ENCODE measurements at regions not wholly inside any gene's neighbourhood (a gene's known extent, or its start where the extent isn't known, plus 50 kb on each side); places are given as distances from the start of the nearest gene placed in this dataset.
"Not testable (repeated sequence)": the region's sequence is repeated elsewhere in the genome, so short reads cannot be mapped to it uniquely, and the experiment has no call there.

DNA sequence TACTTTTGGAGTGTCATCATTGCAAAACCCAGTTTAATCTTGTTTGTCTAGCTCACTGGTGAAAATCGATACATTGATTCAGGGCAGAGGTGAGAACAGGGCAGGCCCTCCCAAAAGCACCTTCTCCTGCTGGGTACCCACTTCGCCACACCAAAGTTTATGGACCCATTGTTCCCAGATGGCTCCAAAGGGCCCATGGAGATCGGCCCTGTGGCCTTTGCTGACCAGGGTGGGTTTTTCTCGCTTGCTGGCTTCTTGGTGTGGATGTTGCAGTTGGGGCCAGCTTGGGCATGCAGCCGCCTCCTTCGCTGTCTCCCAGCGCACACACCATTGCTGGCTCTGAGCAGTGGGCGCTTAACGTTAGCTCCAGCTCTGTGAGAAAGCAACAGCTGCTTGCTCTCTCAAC is 178.1 kb upstream of the PDE10A start:
- H3K4me1 ChIP-seq (ENCODE audit: control insufficient read depth in 2 of 2, insufficient read depth in 2 of 2, low read length in 2 of 2), result no peaks in the 10 kb centered on the region
- TF ChIP-seq EZH2 (IDR thresholded peaks at IDR 0.05; ENCODE audit: borderline replicate concordance, insufficient read depth, low read depth, low read length, poor library complexity, severe bottlenecking), result no peak
- TF ChIP-seq, protein P1, sequence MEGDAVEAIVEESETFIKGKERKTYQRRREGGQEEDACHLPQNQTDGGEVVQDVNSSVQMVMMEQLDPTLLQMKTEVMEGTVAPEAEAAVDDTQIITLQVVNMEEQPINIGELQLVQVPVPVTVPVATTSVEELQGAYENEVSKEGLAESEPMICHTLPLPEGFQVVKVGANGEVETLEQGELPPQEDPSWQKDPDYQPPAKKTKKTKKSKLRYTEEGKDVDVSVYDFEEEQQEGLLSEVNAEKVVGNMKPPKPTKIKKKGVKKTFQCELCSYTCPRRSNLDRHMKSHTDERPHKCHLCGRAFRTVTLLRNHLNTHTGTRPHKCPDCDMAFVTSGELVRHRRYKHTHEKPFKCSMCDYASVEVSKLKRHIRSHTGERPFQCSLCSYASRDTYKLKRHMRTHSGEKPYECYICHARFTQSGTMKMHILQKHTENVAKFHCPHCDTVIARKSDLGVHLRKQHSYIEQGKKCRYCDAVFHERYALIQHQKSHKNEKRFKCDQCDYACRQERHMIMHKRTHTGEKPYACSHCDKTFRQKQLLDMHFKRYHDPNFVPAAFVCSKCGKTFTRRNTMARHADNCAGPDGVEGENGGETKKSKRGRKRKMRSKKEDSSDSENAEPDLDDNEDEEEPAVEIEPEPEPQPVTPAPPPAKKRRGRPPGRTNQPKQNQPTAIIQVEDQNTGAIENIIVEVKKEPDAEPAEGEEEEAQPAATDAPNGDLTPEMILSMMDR (IDR thresholded peaks at IDR 0.05), result no peak
- no peak overlapping the region for H3K4me3 ChIP-seq (ENCODE audit: control extremely low read depth in 1 of 5, extremely low read depth in 1 of 5, insufficient read depth in 1 of 5, low read depth in 2 of 5, low read length in 4 of 5)
- H3K27ac ChIP-seq (ENCODE audit: low read length in 2 of 2), result no peak overlapping the region
- intact Hi-C loops (cut with micrococcal nuclease), result no loop called here
- ChIA-PET POLR2A (no interaction called here), CTCF (interaction anchor here (1.2 kb wide), 1 partner anchor 9 kb away, joined by 7 read pairs; no protein-coding TSS in a partner anchor)
- H4K20me1 ChIP-seq (ENCODE audit: control insufficient read depth, insufficient read depth, low read length, poor library complexity, severe bottlenecking), result no peaks in the 10 kb centered on the region
- H2AFZ ChIP-seq (ENCODE audit: insufficient read depth, low read depth, low read length, poor library complexity, severe bottlenecking), result no peak overlapping the region
- Mint-ChIP-seq H3K9me3 (ENCODE audit: insufficient read depth) (no peaks in the 10 kb centered on the region), H3K4me3 (no peak overlapping the region), H3K27ac (no peak overlapping the region), H3K27me3 (peaks cover 31% of the 10 kb centered on the region), H3K4me1 (no peaks in the 10 kb centered on the region)
- no peaks in the 10 kb centered on the region for H3K79me2 ChIP-seq (ENCODE audit: control insufficient read depth, insufficient read depth, low read length)
- DNase-seq, result no peak
- H3K27me3 ChIP-seq (replicated peaks in 1 of 4; ENCODE audit: control extremely low read depth in 1 of 4, control insufficient read depth in 3 of 4, insufficient read depth in 4 of 4, low read length in 3 of 4), result peaks cover 0 to 15% (median 6%) of the 10 kb centered on the region in 4 experiments
- H3K9ac ChIP-seq (ENCODE audit: low read length), result no peak overlapping the region
- H3K36me3 ChIP-seq (replicated peaks in 1 of 2; ENCODE audit: control extremely low read depth in 1 of 2, control insufficient read depth in 1 of 2, extremely low read depth in 1 of 2, insufficient read depth in 2 of 2, low read length in 1 of 2), result no peaks in the 10 kb centered on the region
- no peak overlapping the region for H3K4me2 ChIP-seq (replicated peaks; ENCODE audit: low read depth, low read length, poor library complexity, severe bottlenecking)
- ATAC-seq (ENCODE audit: low read depth), result no peak
- peaks cover 0 to 8% (median 0%) of the 10 kb centered on the region in 3 donors for H3K9me3 ChIP-seq (ENCODE audit: control extremely low read depth in 1 of 3, control insufficient read depth in 2 of 3, insufficient read depth in 1 of 3, low read length in 2 of 3)
- 87% methylated on average over 9 of the region's 9 CpGs for WGBS (ENCODE audit: insufficient coverage)

DNA sequence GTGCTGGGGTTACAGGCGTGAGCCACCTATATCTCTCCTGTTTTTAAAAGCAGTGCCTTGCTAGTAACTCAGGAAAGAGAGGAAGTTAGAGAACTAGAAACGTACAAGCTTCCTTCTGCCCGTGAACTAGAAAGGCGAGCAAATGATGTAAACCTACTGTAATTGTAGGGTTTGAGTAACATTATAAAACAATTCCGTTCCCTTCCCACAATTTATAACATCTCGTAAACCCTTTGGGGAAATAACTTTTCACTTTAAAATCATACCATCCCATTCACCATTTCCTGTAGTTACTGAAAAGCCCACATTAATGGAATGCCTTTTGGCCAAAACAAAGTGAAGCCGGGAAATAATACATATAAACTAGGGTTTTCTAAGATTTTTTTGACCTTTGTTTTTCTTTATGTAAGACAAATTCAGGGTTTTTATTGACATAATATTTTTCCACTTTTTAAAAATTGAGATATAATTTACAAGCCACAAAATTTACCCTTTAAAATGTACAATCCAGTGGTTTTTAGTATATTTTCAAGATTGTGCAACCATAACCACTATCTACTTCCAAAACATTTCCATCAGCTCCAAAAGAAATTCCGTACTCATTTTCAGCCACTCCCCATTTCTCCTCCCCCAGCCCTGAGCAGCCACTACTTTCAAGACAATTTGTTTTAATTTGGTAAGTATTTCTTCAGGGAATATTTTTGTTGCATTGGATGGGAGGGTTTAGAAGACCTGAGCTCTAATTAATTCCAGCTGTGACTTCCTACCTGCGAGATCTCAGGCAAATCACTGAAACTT is 175.1 kb upstream of the PDE10A start:
- Mint-ChIP-seq H3K27ac (no peak overlapping the region), H3K9me3 (ENCODE audit: insufficient read depth) (no peaks in the 10 kb centered on the region), H3K4me1 (no peaks in the 10 kb centered on the region), H3K4me3 (no peak overlapping the region), H3K27me3 (peaks cover 23% of the 10 kb centered on the region)
- no peak overlapping the region for H2AFZ ChIP-seq (ENCODE audit: insufficient read depth, low read depth, low read length, poor library complexity, severe bottlenecking)
- H3K27ac ChIP-seq (ENCODE audit: low read length in 2 of 2), result no peak overlapping the region
- H3K9ac ChIP-seq (ENCODE audit: low read length), result no peak overlapping the region
- no peak for ATAC-seq (ENCODE audit: low read depth)
- no peak overlapping the region for H3K4me3 ChIP-seq (ENCODE audit: control extremely low read depth in 1 of 5, extremely low read depth in 1 of 5, insufficient read depth in 1 of 5, low read depth in 2 of 5, low read length in 4 of 5)
- no peaks in the 10 kb centered on the region for H3K36me3 ChIP-seq (replicated peaks in 1 of 2; ENCODE audit: control extremely low read depth in 1 of 2, control insufficient read depth in 1 of 2, extremely low read depth in 1 of 2, insufficient read depth in 2 of 2, low read length in 1 of 2)
- peaks cover 0 to 11% (median 4%) of the 10 kb centered on the region in 4 experiments for H3K27me3 ChIP-seq (replicated peaks in 1 of 4; ENCODE audit: control extremely low read depth in 1 of 4, control insufficient read depth in 3 of 4, insufficient read depth in 4 of 4, low read length in 3 of 4)
- ChIA-PET CTCF (interaction anchor here (0.7 kb wide), 1 partner anchor 12 kb away, joined by 3 read pairs; no protein-coding TSS in a partner anchor), POLR2A (no interaction called here)
- TF ChIP-seq EZH2 (IDR thresholded peaks at IDR 0.05; ENCODE audit: borderline replicate concordance, insufficient read depth, low read depth, low read length, poor library complexity, severe bottlenecking), result no peak
- TF ChIP-seq, protein P1 (IDR thresholded peaks at IDR 0.05), result no peak
- no peaks in the 10 kb centered on the region for H3K4me1 ChIP-seq (ENCODE audit: control insufficient read depth in 2 of 2, insufficient read depth in 2 of 2, low read length in 2 of 2)
- peaks cover 0 to 17% (median 0%) of the 10 kb centered on the region in 3 donors for H3K9me3 ChIP-seq (ENCODE audit: control extremely low read depth in 1 of 3, control insufficient read depth in 2 of 3, insufficient read depth in 1 of 3, low read length in 2 of 3)
- H3K4me2 ChIP-seq (replicated peaks; ENCODE audit: low read depth, low read length, poor library complexity, severe bottlenecking), result no peak overlapping the region
- no peaks in the 10 kb centered on the region for H3K79me2 ChIP-seq (ENCODE audit: control insufficient read depth, insufficient read depth, low read length)
- no peaks in the 10 kb centered on the region for H4K20me1 ChIP-seq (ENCODE audit: control insufficient read depth, insufficient read depth, low read length, poor library complexity, severe bottlenecking)
- WGBS (ENCODE audit: insufficient coverage), result 80% methylated on average over 1 of the region's 9 CpGs
- DNase-seq, result no peak
- intact Hi-C loops (cut with micrococcal nuclease), result no loop called here

DNA sequence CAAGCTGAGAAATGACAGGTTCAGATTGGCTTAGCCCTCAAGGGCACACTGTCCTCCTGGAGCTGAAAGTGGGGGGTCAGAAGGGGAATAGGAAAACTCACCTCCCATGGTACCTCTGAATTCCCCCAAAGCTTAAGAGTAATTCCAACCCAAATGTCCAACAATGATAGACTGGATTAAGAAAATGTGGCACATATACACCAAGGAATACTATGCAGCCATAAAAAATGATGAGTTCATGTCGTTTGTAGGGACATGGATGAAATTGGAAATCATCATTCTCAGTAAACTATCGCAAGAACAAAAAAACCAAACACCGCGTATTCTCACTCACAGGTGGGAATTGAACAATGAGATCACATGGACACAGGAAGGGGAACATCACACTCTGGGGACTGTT is 173.6 kb upstream of the PDE10A start:
- intact Hi-C loops (cut with micrococcal nuclease); H3K4me1 Mint-ChIP-seq; H3K4me3 Mint-ChIP-seq; DNase-seq; H3K9me3 Mint-ChIP-seq (ENCODE audit: insufficient read depth); H3K36me3 ChIP-seq (replicated peaks in 1 of 2; ENCODE audit: control extremely low read depth in 1 of 2, control insufficient read depth in 1 of 2, extremely low read depth in 1 of 2, insufficient read depth in 2 of 2, low read length in 1 of 2); ATAC-seq (ENCODE audit: low read depth); H3K4me2 ChIP-seq (replicated peaks; ENCODE audit: low read depth, low read length, poor library complexity, severe bottlenecking); POLR2A ChIA-PET; H3K4me1 ChIP-seq (ENCODE audit: control insufficient read depth in 2 of 2, insufficient read depth in 2 of 2, low read length in 2 of 2); H2AFZ ChIP-seq (ENCODE audit: insufficient read depth, low read depth, low read length, poor library complexity, severe bottlenecking); H3K4me3 ChIP-seq (ENCODE audit: control extremely low read depth in 1 of 5, extremely low read depth in 1 of 5, insufficient read depth in 1 of 5, low read depth in 2 of 5, low read length in 4 of 5); H3K27ac Mint-ChIP-seq; H3K9ac ChIP-seq (ENCODE audit: low read length); H3K27me3 ChIP-seq (replicated peaks in 1 of 4; ENCODE audit: control extremely low read depth in 1 of 4, control insufficient read depth in 3 of 4, insufficient read depth in 4 of 4, low read length in 3 of 4); H3K79me2 ChIP-seq (ENCODE audit: control insufficient read depth, insufficient read depth, low read length); H3K27ac ChIP-seq (ENCODE audit: low read length in 2 of 2); H4K20me1 ChIP-seq (ENCODE audit: control insufficient read depth, insufficient read depth, low read length, poor library complexity, severe bottlenecking): not testable (repeated sequence)
- CTCF ChIA-PET, result interaction anchor here (1.2 kb wide), 1 partner anchor 13 kb away, joined by 4 read pairs; no protein-coding TSS in a partner anchor
- peaks cover 24% of the 10 kb centered on the region for H3K27me3 Mint-ChIP-seq
- WGBS (ENCODE audit: insufficient coverage), result no CpG with 5 or more reads among the region's 4 CpGs
- peaks cover 0 to 17% (median 0%) of the 10 kb centered on the region in 3 donors for H3K9me3 ChIP-seq (ENCODE audit: control extremely low read depth in 1 of 3, control insufficient read depth in 2 of 3, insufficient read depth in 1 of 3, low read length in 2 of 3)

All from B cell (primary cell).